DMS 273 (cell line): ENCODE measurements at regions not wholly inside any gene's neighbourhood (a gene's known extent, or its start where the extent isn't known, plus 50 kb on each side); places are given as distances from the start of the nearest gene placed in this dataset.
"Not testable (repeated sequence)": the region's sequence is repeated elsewhere in the genome, so short reads cannot be mapped to it uniquely, and the experiment has no call there.

ENCODE experiments used
- DNase-seq: peaks from one replicate; lab custom pipeline; 2025; ENCODE audit not compliant: unreplicated experiment; lab: John Stamatoyannopoulos, UW

DNA sequence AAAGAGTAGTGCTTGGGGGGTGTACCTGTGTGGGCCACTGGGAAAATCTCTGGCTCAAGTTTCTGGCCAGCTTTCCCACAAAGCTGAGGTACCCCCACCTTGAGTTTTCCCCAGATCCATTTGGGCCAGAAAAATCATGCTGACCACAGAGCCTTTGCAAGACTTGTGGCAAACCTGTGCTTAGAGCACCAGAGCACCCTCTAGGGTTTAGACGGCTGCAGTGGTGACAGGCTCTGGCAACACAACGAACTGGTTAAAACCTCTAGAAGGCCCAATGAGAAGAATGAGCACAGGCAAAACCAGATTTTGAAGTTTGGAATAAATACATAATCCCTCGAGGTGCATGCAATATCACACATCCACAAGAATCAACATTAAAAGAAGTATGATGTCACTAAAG is 290.7 kb upstream of the FOLH1 start:
- DNase-seq, result no peak

GRCh38 chr11:49505231-49505630 is 296.8 kb upstream of the FOLH1 start:
- DNase-seq, result no peak

DNA sequence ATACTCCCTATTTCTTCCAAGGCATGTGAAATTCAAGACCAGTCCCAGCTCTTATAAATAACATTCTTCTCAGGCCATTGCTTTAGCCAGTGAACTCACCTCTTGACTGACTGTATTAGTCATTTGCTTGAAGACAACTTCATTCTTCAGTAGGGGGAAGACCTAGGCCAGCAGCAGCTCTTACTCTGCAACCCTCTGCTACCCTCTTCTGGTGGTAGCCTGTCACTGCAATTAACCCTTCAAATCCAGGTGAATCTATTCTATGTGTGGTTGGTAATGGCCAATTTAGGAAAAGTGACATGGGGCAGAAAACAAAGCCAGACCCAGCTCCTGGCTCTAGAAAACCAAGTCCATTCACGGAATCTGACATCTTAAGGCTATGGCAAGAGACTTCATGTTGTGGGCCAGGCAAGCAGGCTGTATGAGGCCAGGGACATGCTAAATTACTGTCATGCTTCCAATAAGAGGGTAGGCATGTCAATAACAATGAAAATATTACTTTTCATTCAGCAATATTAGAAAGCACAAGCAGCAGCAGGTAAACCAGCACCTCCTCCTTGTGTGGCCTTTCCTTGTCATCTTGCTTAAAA is 317.9 kb upstream of the FOLH1 start:
- peak; percentile 1 for DNase-seq

- DNase-seq, result no peak
Observed at GRCh38 chr11:49533204-49533603, 324.8 kb upstream of the FOLH1 start.

DNA sequence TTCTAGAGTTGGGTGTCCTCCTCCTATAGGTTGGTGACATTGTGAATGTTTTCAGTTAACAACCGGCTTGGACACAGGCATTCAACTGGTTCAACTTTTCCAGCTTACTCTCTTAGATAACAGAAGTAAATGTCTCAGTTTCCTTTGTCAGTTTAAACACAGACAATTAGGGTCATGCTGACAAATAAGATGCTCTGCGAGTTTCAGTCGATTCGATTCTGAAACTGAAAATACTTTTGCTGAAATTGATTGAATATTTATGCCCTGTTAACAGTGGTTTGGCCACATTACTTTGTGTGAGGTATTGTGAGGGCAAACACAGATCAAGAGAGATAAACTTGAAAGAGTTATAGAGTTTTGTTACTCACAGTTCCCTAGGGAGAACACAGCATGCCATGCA is 330.5 kb upstream of the FOLH1 start:
- DNase-seq, result not testable (repeated sequence)

DNA sequence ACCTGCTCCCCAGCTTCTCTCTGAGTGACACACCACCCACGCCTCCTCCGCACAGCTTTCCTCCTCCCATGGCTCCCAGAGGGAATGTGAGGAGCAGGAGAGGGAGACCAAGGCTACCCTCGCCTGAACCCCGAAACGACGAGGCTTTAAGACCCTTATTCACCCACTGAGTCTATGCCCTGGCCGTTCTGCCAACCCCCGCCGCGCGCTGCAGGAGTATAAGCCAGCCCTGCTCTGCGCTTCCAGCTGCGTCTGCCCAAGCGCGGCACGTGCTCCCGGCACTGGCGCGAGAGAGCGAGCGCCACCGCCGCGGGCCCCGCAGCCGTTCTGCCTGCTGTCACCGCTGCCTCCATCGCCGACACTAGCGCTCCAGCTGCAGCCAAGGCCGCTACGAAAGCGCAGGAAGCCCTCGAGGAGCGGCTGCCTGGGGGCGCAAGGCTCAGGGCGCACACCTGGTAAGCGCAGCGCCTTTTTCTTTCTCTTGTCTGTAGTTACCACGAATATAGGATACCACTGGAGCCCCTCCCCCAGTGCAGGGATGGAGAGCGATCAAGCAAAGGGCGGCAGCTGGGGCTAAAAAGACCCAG is 350.0 kb upstream of the FOLH1 start:
- DNase-seq, result not testable (repeated sequence)

GRCh38 chr11:49560593-49560992 is 352.2 kb upstream of the FOLH1 start:
- DNase-seq, result peak; percentile 0

- not testable (repeated sequence) for DNase-seq
Observed at GRCh38 chr11:49561240-49561880, 353.0 kb upstream of the FOLH1 start.

DNA sequence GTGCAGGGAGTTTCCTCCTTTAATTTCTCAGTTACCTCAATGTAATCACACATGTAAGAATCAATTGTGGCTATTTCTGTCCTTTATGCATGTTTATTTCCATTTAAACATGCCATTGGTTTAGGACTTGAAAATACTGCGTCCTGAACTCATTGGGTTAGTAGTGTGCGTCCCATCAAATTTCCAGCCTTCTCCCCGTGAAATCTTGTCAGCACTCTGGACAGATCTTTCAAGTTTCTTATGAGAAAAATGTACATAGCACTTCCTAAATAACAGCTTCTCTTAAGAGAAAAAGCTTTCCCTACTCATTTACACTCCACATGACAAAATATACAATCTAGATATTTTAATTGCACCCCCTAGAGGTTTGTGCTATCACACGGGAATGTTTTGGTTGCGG is 353.9 kb upstream of the FOLH1 start:
- DNase-seq, result not testable (repeated sequence)

DNA sequence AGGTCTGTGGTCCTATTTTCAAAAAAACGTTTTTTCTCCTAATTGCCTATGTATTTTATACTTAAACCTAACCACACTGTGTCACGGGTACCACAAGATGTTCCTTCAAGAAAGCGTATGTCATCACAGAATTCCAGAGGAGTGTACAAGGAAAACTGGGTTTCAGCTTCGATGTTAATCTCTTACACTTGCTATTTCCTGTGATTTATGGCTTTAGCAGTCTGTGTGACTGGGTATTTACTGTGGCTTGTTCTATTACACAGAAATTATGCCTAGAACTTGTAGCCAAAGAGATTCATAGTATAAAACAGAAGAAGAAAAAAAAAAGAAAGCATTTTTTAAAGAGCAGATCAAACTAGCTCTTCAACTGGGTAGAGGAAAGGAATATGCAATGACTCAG is 371.1 kb upstream of the FOLH1 start:
- not testable (repeated sequence) for DNase-seq

GRCh38 chr11:49585495-49585894 is 366.7 kb upstream of the OR4C13 start:
- not testable (repeated sequence) for DNase-seq

- DNase-seq, result not testable (repeated sequence)
Observed at GRCh38 chr11:49608892-49609291, 343.3 kb upstream of the OR4C13 start.

- not testable (repeated sequence) for DNase-seq
Observed at GRCh38 chr11:49623872-49624271, 328.3 kb upstream of the OR4C13 start.

DNA sequence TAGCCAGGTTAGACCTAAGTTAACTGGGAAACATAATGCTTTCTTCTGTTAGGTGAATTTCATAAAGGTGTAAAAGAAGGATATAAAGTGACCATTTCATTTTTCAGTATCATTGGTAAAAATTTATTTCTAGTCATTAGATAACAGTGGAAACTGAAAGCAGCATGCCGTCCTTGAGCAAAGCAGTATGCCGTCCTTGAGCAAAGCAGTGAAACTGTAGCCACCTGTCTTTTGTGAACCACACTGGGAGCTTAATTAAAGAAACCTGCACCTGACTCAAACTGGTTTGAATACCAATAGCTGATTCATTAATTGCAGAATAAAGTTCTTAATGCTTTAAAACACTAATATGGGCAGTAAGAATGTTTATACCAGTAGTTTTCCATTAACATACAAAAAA is 281.5 kb upstream of the OR4C13 start:
- not testable (repeated sequence) for DNase-seq

GRCh38 chr11:49702121-49702520 is 250.1 kb upstream of the OR4C13 start:
- DNase-seq, result not testable (repeated sequence)

- DNase-seq, result not testable (repeated sequence)
Observed at GRCh38 chr11:49750447-49750846, 201.7 kb upstream of the OR4C13 start.

- not testable (repeated sequence) for DNase-seq
Observed at GRCh38 chr11:49750960-49751359, 201.2 kb upstream of the OR4C13 start.

DNA sequence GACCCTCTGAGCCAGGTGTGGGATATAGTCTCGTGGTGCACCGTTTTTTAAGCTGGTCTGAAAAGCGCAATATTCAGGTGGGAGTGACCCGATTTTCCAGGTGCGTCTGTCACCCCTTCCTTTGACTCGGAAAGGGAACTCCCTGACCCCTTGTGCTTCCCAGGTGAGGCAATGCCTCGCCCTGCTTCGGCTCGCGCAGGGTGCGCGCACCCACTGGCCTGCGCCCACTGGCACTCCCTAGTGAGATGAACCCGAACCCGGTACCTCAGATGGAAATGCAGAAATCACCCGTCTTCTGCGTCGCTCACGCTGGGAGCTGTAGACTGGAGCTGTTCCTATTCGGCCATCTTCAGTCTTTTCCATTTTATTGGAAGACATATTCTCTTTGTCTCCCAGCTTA is 171.4 kb upstream of the OR4C13 start:
- DNase-seq, result not testable (repeated sequence)

DNA sequence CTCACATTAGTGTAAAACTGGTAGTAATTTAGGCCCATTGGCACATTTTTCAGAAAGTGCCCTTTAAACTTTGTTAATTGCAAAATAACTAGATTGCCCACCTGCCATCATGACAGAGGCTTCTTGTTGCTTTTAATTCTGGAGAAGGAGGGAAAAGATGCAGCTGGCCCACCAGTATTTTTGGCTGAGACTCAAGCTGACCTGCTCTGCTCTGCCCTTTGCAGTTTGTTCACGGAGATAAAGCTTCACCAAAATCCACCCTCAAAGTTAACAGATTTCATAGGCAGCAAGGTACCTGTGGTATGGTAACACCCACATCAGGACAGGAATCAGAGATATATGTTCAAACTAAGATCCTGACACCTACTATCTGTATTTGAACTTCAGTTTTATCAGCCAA is 170.2 kb upstream of the OR4C13 start:
- not testable (repeated sequence) for DNase-seq

GRCh38 chr11:49783841-49784240 is 168.3 kb upstream of the OR4C13 start:
- not testable (repeated sequence) for DNase-seq

DNA sequence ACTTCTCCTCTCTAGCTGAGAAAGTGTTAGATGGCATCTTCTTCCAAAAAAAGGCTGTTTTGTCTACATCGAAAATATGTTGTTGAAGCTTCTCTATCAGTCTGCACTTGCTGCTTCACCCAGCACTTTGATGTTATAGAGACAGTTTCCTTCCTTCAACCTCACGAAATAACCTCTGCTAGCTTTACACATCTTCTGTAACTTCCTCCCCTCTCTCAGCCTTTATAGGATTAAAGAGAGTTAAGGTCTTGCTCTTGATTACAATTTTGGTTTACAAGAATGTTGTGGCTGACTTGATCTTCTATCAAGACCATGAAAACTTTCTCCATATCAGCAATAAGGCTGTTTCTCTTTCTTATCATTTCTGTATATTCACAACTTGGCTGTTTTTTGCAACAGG is 162.4 kb upstream of the OR4C13 start:
- DNase-seq, result not testable (repeated sequence)

- DNase-seq, result not testable (repeated sequence)
Observed at GRCh38 chr11:49798206-49798837, 153.9 kb upstream of the OR4C13 start.
